ENCODE measurements at regions not wholly inside any gene's neighbourhood (a gene's known extent, or its start where the extent isn't known, plus 50 kb on each side); places are given as distances from the start of the nearest gene placed in this dataset.

- TF ChIP-seq CTCF (IDR thresholded peaks at IDR 0.05) (no peak), POLR2A (IDR thresholded peaks at IDR 0.05) (no peak)
Measured at GRCh38 chr5:133750356-133750755, 138.0 kb upstream of the FSTL4 start.

Measured in adrenal gland (tissue), 5 donors.